Osteoblast (primary cell): ENCODE measurements at regions not wholly inside any gene's neighbourhood (a gene's known extent, or its start where the extent isn't known, plus 50 kb on each side); places are given as distances from the start of the nearest gene placed in this dataset.

Source experiments
- DNase-seq: peaks from one replicate; pipeline ENCODE4 v3.0.0; 2011; ENCODE audit warnings: low spot score, mixed read lengths; ENCODE audit not compliant: insufficient read length; ENCODE audit errors: missing footprints
- H2AFZ ChIP-seq: 2 replicates; pipeline ENCODE4 v1.6.0; 2011; ENCODE audit warnings: mild to moderate bottlenecking, low read length
- H3K27ac ChIP-seq: 2 replicates; pipeline ENCODE4 v1.5.1; 2011; ENCODE audit warnings: mild to moderate bottlenecking, low read depth, low read length, moderate library complexity
- H3K27me3 ChIP-seq: 2 replicates; pipeline ENCODE4 v1.6.0; 2012; ENCODE audit warnings: mild to moderate bottlenecking, control low read depth, inconsistent platforms, low read length, moderate library complexity; ENCODE audit not compliant: insufficient read depth
- H3K36me3 ChIP-seq: 2 replicates; pipeline ENCODE4 v1.5.1; 2011; ENCODE audit warnings: mild to moderate bottlenecking, low read length, control low read depth, moderate library complexity; ENCODE audit not compliant: insufficient read depth
- H3K4me1 ChIP-seq: 2 replicates; pipeline ENCODE4 v1.5.1; 2011; ENCODE audit warnings: mild to moderate bottlenecking, low read length, control low read depth, moderate library complexity; ENCODE audit not compliant: insufficient read depth
- H3K4me2 ChIP-seq: 2 replicates; pipeline ENCODE4 v1.6.0; 2011; ENCODE audit warnings: mild to moderate bottlenecking, low read length; ENCODE audit not compliant: insufficient read depth
- H3K4me3 ChIP-seq: fragments of 200-600 bp; sonication (generic); 3 replicates; pipeline ENCODE4 v1.5.1; 2012; ENCODE audit warnings: mild to moderate bottlenecking, low read length, inconsistent platforms; ENCODE audit not compliant: insufficient read depth
- H3K79me2 ChIP-seq: 2 replicates; pipeline ENCODE4 v1.6.0; 2012; ENCODE audit warnings: mild to moderate bottlenecking, low read length, control low read depth, inconsistent platforms; ENCODE audit not compliant: insufficient read depth
- H3K9me3 ChIP-seq: 2 replicates; pipeline ENCODE4 v1.5.1; 2011; ENCODE audit warnings: low read depth, low read length, control low read depth
- H4K20me1 ChIP-seq: 2 replicates; pipeline ENCODE4 v1.6.0; 2012; ENCODE audit warnings: mild to moderate bottlenecking, low read length, control low read depth; ENCODE audit not compliant: insufficient read depth
- TF ChIP-seq, protein P1 (sequence below): IDR thresholded peaks from 2 replicates; pipeline ENCODE4 v1.5.1; 2011; ENCODE audit warnings: mild to moderate bottlenecking, low read depth, low read length, moderate library complexity; ENCODE audit errors: extremely low read depth

DNA sequence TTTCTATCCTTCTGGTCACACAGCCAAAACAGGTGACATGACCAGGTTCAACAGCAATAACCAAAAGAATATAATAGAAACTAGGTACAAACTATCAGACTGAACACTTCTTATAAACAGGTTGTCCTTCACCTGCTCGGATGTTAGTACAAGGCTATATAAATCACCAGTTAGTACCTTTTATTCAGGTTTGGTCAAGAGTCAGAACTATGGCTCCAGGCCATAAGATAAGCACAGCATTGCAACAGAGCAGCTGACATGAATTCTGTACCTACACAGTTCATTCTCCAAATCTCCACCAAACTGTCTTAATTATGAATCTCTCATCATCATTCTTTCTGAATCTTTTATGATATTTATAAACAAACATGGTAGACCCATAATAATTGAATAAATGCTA is 123.9 kb downstream of the DIO2 start:
- no peak overlapping the region for H3K4me2 ChIP-seq
- H3K79me2 ChIP-seq = no peaks in the 10 kb centered on the region
- H4K20me1 ChIP-seq = no peaks in the 10 kb centered on the region
- H3K36me3 ChIP-seq = no peaks in the 10 kb centered on the region
- DNase-seq = no peak
- no peak overlapping the region for H3K4me3 ChIP-seq
- no peaks in the 10 kb centered on the region for H3K27me3 ChIP-seq
- no peaks in the 10 kb centered on the region for H3K4me1 ChIP-seq
- H3K27ac ChIP-seq = no peak overlapping the region
- no peaks in the 10 kb centered on the region for H3K9me3 ChIP-seq
- no peak overlapping the region for H2AFZ ChIP-seq
- TF ChIP-seq, protein P1, sequence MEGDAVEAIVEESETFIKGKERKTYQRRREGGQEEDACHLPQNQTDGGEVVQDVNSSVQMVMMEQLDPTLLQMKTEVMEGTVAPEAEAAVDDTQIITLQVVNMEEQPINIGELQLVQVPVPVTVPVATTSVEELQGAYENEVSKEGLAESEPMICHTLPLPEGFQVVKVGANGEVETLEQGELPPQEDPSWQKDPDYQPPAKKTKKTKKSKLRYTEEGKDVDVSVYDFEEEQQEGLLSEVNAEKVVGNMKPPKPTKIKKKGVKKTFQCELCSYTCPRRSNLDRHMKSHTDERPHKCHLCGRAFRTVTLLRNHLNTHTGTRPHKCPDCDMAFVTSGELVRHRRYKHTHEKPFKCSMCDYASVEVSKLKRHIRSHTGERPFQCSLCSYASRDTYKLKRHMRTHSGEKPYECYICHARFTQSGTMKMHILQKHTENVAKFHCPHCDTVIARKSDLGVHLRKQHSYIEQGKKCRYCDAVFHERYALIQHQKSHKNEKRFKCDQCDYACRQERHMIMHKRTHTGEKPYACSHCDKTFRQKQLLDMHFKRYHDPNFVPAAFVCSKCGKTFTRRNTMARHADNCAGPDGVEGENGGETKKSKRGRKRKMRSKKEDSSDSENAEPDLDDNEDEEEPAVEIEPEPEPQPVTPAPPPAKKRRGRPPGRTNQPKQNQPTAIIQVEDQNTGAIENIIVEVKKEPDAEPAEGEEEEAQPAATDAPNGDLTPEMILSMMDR = no peak

DNA sequence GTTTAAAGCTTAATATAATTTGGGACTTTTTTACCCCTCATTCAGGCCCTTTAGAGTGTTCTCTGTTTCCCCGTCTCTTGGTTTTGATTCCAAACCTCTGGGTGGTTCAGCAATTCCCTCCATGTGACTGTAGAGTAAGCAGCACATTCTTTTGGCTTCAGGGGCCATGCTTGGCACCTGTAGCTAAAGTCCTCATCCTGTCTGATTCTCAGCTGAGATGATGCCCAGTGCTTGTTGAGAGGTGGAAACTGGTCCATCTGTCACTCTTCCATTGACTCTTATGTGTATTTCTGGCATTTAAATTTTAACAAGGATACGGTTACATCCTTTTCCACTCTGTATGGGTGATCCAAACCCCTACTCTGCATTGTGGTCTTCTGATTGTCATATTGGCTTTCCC is 127.1 kb downstream of the DIO2 start:
- no peak for DNase-seq
- H3K27ac ChIP-seq = no peak overlapping the region
- H2AFZ ChIP-seq = no peak overlapping the region
- H3K79me2 ChIP-seq = no peaks in the 10 kb centered on the region
- no peak overlapping the region for H3K4me2 ChIP-seq
- H3K4me1 ChIP-seq = no peaks in the 10 kb centered on the region
- H3K9me3 ChIP-seq = no peaks in the 10 kb centered on the region
- no peaks in the 10 kb centered on the region for H4K20me1 ChIP-seq
- no peaks in the 10 kb centered on the region for H3K27me3 ChIP-seq
- H3K4me3 ChIP-seq = no peak overlapping the region
- TF ChIP-seq, protein P1 = no peak
- H3K36me3 ChIP-seq = no peaks in the 10 kb centered on the region

DNA sequence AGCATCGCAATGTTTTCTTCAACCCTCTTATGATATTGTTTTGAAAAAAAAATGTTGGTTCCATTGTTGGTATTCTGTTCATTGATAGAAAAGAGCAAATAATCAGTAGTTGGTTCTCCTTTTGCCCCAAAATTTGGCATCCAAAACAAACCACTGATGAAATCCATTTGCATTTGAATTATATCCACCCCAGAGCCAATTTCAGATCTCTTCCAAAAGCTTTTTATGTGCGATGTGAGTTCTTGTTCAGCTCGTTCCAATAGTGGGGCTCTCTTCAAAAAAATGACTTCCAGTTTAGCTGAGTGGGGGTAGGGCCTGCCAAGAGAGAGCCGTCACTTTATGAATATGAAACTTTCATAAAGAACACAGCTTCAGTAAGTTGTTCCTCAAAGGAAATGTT is 130.7 kb downstream of the DIO2 start:
- Histone ChIP-seq H3K9me3 (no peaks in the 10 kb centered on the region), H3K36me3 (no peaks in the 10 kb centered on the region), H4K20me1 (no peaks in the 10 kb centered on the region), H3K4me2 (no peak overlapping the region), H3K79me2 (no peaks in the 10 kb centered on the region), H2AFZ (no peak overlapping the region), H3K27ac (no peak overlapping the region), H3K27me3 (no peaks in the 10 kb centered on the region), H3K4me3 (no peak overlapping the region), H3K4me1 (no peaks in the 10 kb centered on the region)
- DNase-seq = no peak
- TF ChIP-seq, protein P1 = no peak

DNA sequence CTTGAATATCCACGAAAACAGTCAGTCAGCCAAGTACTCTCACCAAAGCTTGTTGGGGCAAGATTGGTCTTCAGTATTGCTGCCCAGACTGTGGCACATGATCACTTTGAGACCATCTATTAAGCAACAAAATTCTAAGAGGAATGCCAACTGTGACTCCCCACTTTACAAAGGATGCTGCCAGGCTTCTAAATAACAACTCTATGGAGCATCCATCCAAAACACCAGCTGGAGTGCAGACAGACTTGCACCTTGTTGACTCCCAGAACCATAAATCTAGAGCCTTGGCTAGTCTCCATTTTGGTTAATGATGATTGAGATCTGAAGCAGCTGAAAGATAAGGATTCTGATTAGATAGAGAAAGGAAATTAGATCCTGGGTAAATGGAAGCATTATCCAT is 132.8 kb downstream of the DIO2 start:
- Histone ChIP-seq H4K20me1 (no peaks in the 10 kb centered on the region), H3K27ac (no peak overlapping the region), H3K4me2 (no peak overlapping the region), H3K4me1 (no peaks in the 10 kb centered on the region), H3K27me3 (no peaks in the 10 kb centered on the region), H3K9me3 (no peaks in the 10 kb centered on the region), H3K4me3 (no peak overlapping the region), H3K79me2 (no peaks in the 10 kb centered on the region), H2AFZ (no peak overlapping the region), H3K36me3 (no peaks in the 10 kb centered on the region)
- TF ChIP-seq, protein P1 = no peak
- DNase-seq = no peak
